Liver (tissue), 8 donors: ENCODE measurements at regions not wholly inside any gene's neighbourhood (a gene's known extent, or its start where the extent isn't known, plus 50 kb on each side); places are given as distances from the start of the nearest gene placed in this dataset.

Experiments
- DNase-seq: peaks from one replicate; pipeline ENCODE4 v3.0.0-alpha.2; 2017; ENCODE audit warnings: low spot score
- H3K27ac ChIP-seq, 2 donors: one replicate each; pipeline ENCODE4 v1.7.0; 2013; ENCODE audit warnings: inconsistent platforms in 2 of 2, low read length in 2 of 2, control low read depth in 1 of 2, low read depth in 1 of 2, mild to moderate bottlenecking in 1 of 2
- H3K27me3 ChIP-seq, 4 donors: one replicate each; pipeline versions ENCODE4 v1.6.1 to v1.7.0; 2013; ENCODE audit warnings: low read length in 3 of 4, inconsistent platforms in 1 of 4, mild to moderate bottlenecking in 1 of 4, moderate library complexity in 1 of 4; ENCODE audit not compliant: control insufficient read depth in 4 of 4, insufficient read depth in 4 of 4
- H3K36me3 ChIP-seq, 4 donors: one replicate each; pipeline versions ENCODE4 v1.6.1 to v1.7.0; 2013; ENCODE audit warnings: low read length in 3 of 4, mild to moderate bottlenecking in 3 of 4, low read depth in 1 of 4, moderate library complexity in 1 of 4; ENCODE audit not compliant: control insufficient read depth in 4 of 4, insufficient read depth in 3 of 4
- H3K4me1 ChIP-seq, 4 donors: one replicate each; pipeline versions ENCODE4 v1.6.1 to v1.7.0; 2013; ENCODE audit warnings: low read length in 3 of 4, mild to moderate bottlenecking in 3 of 4, moderate library complexity in 1 of 4; ENCODE audit not compliant: control insufficient read depth in 4 of 4, insufficient read depth in 4 of 4
- H3K4me3 ChIP-seq, 3 donors: one replicate each; pipeline versions ENCODE4 v1.6.1 to v1.7.0; 2013; ENCODE audit warnings: low read length in 3 of 3, control low read depth in 1 of 3, low read depth in 1 of 3, mild to moderate bottlenecking in 1 of 3
- H3K9ac ChIP-seq, 2 donors: one replicate each; pipeline ENCODE4 v1.7.0; 2013; ENCODE audit warnings: low read length in 2 of 2, mild to moderate bottlenecking in 2 of 2, moderate library complexity in 2 of 2, control low read depth in 1 of 2, low read depth in 1 of 2
- H3K9me3 ChIP-seq, 4 donors: one replicate each; pipeline versions ENCODE4 v1.6.1 to v1.7.0; 2013; ENCODE audit warnings: low read length in 3 of 4; ENCODE audit not compliant: control insufficient read depth in 4 of 4
- ATF3 ChIP-seq: IDR thresholded peaks from 2 replicates; pipeline ENCODE4 v1.6.1; 2016; ENCODE audit warnings: antibody characterized with exemption
- EGR1 ChIP-seq, 2 donors: IDR thresholded peaks; 2 replicates each; pipeline ENCODE4 v1.6.1; 2016 to 2018; ENCODE audit warnings: antibody characterized with exemption in 2 of 2, low read depth in 2 of 2
- FOXA1 ChIP-seq: IDR thresholded peaks from 2 replicates; pipeline ENCODE4 v1.6.1; 2016; ENCODE audit warnings: antibody characterized with exemption
- FOXA2 ChIP-seq: IDR thresholded peaks from 2 replicates; pipeline ENCODE4 v1.6.1; 2016; ENCODE audit warnings: antibody characterized with exemption
- GABPA ChIP-seq, 2 donors: IDR thresholded peaks in 1 of 2; conservative IDR thresholded peaks in 1 of 2; 2 replicates each; pipeline ENCODE4 v1.6.1; 2016; ENCODE audit warnings: antibody characterized with exemption in 2 of 2, mild to moderate bottlenecking in 1 of 2, moderate library complexity in 1 of 2
- HNF4A ChIP-seq, 2 donors: conservative IDR thresholded peaks; 2 replicates each; pipeline ENCODE4 v1.6.1; 2016; ENCODE audit warnings: antibody characterized with exemption in 2 of 2, mild to moderate bottlenecking in 2 of 2
- HNF4G ChIP-seq: IDR thresholded peaks from 2 replicates; pipeline ENCODE4 v1.6.1; 2016; ENCODE audit warnings: antibody characterized with exemption
- JUND ChIP-seq, 2 donors: IDR thresholded peaks; 2 replicates each; pipeline ENCODE4 v1.6.1; 2016; ENCODE audit warnings: antibody characterized with exemption in 2 of 2
- MAX ChIP-seq: IDR thresholded peaks from 2 replicates; pipeline ENCODE4 v1.6.1; 2016; ENCODE audit warnings: antibody characterized with exemption
- RAD21 ChIP-seq, 2 donors: IDR thresholded peaks; 2 replicates each; pipeline ENCODE4 v1.6.1; 2016; ENCODE audit warnings: antibody characterized with exemption in 2 of 2, mild to moderate bottlenecking in 2 of 2
- REST ChIP-seq: IDR thresholded peaks from 2 replicates; pipeline ENCODE4 v1.6.1; 2016; ENCODE audit warnings: antibody characterized with exemption, mild to moderate bottlenecking
- RXRA ChIP-seq, 2 donors: IDR thresholded peaks; 2 replicates each; pipeline ENCODE4 v1.6.1; 2017 to 2018; ENCODE audit warnings: antibody characterized with exemption in 2 of 2, mild to moderate bottlenecking in 1 of 2
- SP1 ChIP-seq: IDR thresholded peaks from 2 replicates; pipeline ENCODE4 v1.6.1; 2018; ENCODE audit warnings: antibody characterized with exemption, mild to moderate bottlenecking
- TAF1 ChIP-seq: conservative IDR thresholded peaks from 2 replicates; pipeline ENCODE4 v1.6.1; 2016; ENCODE audit warnings: antibody characterized with exemption, mild to moderate bottlenecking
- YY1 ChIP-seq: IDR thresholded peaks from 2 replicates; pipeline ENCODE4 v1.6.1; 2016; ENCODE audit warnings: antibody characterized with exemption, mild to moderate bottlenecking
- ZBTB33 ChIP-seq: IDR thresholded peaks from 2 replicates; pipeline ENCODE4 v1.6.1; 2016; ENCODE audit warnings: antibody characterized with exemption
- WGBS: extraction: QIAGEN DNeasy Blood & Tissue Kit; methylation state at CpG from one replicate; pipeline ENCODE4 v1.1.7; 2013; 5-methylcytosine and 5-hydroxymethylcytosine counted together
- TF ChIP-seq, protein P1 (sequence below): fragments of 150-350 bp; IDR thresholded peaks from 2 replicates; pipeline ENCODE4 v1.5.1; 2017; ENCODE audit warnings: improper control_type of control experiment, low read depth, low read length; ENCODE audit not compliant: missing input control
- donor health status: healthy.
- donor health status: healthy.
- donor health status: healthy.
- donor health status: healthy.
- donor health status: healthy.

GRCh38 chr2:220167956-220168355 is 540.5 kb downstream of the SLC4A3 start:
- Histone ChIP-seq H3K4me1 (no peaks in the 10 kb centered on the region), H3K27me3 (no peaks in the 10 kb centered on the region), H3K27ac (no peak overlapping the region), H3K36me3 (no peaks in the 10 kb centered on the region), H3K4me3 (no peak overlapping the region), H3K9ac (no peak overlapping the region), H3K9me3 (no peaks in the 10 kb centered on the region)
- TF ChIP-seq SP1 = no peak
- TF ChIP-seq ZBTB33 = no peak
- no peak for TF ChIP-seq JUND (IDR thresholded peaks at IDR 0.05)
- no peak for TF ChIP-seq RXRA (IDR thresholded peaks at IDR 0.05)
- no peak for TF ChIP-seq ATF3
- no peak for DNase-seq
- 81% methylated on average over 4 of the region's 4 CpGs for WGBS

GRCh38 chr2:220168891-220169546 is 541.6 kb downstream of the SLC4A3 start:
- Histone ChIP-seq H3K27me3 (no peaks in the 10 kb centered on the region), H3K27ac (no peak overlapping the region), H3K4me1 (no peaks in the 10 kb centered on the region), H3K9ac (no peak overlapping the region), H3K4me3 (no peak overlapping the region), H3K9me3 (no peaks in the 10 kb centered on the region), H3K36me3 (no peaks in the 10 kb centered on the region)
- DNase-seq = no peak
- TF ChIP-seq RAD21 (IDR thresholded peaks at IDR 0.05) (no peak), GABPA (IDR thresholded peaks at IDR 0.05 in 1 of 2, conservative IDR thresholded peaks at IDR 0.05 in 1 of 2) (no peak), ZBTB33 (no peak), FOXA1 (no peak), RXRA (IDR thresholded peaks at IDR 0.05) (no peak), SP1 (no peak), MAX (no peak), YY1 (no peak), TAF1 (no peak), EGR1 (IDR thresholded peaks at IDR 0.05; ENCODE audit: low read depth in 2 of 2) (no peak), HNF4A (conservative IDR thresholded peaks at IDR 0.05) (no peak), FOXA2 (no peak), HNF4G (no peak), JUND (IDR thresholded peaks at IDR 0.05) (no peak), ATF3 (no peak), REST (no peak)
- TF ChIP-seq, protein P1, sequence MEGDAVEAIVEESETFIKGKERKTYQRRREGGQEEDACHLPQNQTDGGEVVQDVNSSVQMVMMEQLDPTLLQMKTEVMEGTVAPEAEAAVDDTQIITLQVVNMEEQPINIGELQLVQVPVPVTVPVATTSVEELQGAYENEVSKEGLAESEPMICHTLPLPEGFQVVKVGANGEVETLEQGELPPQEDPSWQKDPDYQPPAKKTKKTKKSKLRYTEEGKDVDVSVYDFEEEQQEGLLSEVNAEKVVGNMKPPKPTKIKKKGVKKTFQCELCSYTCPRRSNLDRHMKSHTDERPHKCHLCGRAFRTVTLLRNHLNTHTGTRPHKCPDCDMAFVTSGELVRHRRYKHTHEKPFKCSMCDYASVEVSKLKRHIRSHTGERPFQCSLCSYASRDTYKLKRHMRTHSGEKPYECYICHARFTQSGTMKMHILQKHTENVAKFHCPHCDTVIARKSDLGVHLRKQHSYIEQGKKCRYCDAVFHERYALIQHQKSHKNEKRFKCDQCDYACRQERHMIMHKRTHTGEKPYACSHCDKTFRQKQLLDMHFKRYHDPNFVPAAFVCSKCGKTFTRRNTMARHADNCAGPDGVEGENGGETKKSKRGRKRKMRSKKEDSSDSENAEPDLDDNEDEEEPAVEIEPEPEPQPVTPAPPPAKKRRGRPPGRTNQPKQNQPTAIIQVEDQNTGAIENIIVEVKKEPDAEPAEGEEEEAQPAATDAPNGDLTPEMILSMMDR = no peak
- WGBS = 85% methylated on average over 4 of the region's 4 CpGs
